ENCODE measurements at regions not wholly inside any gene's neighbourhood (a gene's known extent, or its start where the extent isn't known, plus 50 kb on each side); places are given as distances from the start of the nearest gene placed in this dataset.

DNA sequence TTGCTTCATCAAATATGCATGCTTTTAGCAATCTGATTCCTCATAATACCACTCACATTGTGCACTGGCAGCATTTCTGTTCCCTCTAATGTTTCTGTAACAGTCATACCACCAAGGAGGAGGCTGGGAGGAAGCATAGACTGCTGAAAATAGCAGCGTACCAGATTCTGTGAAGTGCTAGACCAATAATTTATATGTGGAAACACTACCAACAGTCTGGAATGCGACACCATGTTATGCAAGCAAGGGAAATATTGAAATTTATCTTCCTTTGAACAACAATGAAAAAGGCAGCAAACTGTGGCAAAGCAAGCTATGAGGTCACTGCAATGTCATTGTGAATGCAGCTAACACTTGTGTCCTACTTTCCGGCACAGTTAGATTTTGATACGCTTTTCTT, 1388.0 kb downstream of the EFNB2 start:
- DNase-seq, result no peak

DNA sequence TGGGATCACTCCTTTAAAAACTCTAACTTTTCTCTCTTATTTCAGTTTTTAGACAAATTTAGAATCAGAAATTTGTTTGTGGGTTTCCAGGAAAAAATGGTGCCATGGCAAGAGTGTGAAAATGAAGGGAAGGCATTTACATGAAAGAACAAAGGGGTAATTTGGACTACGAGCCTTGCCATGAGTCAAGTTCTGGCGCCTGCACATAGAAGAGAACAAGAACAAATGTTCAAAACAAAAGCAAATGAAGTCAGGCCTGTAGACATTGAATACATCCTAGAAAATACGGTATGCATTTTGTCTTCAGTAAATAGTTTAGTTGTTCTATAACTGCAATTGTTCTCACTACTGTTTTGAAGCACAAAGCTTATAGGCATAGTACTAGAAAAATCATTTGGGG, 1390.5 kb downstream of the EFNB2 start:
- DNase-seq, result no peak

DNA sequence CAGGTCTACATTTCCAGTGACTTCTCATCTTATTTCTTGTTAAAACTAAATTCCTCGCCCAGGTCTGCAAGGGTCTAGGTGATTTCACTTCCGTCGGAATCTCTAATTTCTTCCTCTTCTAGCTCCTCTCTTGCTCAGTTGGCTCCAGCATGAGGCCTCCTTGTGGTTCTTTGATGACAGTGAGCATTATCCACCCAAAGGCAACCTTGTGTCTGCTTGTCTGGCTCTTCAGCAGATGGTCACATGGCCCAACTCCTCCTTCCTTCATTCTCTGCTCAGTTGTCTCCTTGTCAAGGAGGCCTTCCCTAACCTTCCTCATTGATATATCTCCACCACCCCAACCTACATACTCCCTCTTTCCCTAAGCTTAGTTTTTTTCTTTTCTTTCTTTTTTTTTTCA, 1391.4 kb downstream of the EFNB2 start:
- DNase-seq, result no peak

DNA sequence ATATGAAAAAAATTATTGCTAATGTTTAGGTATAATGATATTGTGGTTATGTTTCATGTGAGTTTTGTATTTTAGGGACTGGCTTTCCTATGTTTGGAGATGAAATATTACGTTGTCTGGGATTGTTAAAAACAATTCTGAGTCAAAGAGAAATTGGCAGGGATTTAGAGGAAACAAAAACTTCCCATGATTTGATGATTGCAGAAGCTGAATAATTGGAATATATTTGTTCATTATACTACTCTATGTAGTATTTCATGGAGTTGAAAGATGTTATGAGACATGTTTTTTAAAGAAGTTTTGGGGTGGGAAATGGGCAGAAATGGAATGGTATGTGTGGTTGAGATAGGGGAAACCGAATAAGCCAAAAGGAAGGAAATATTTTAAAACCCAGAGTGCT, 1392.9 kb downstream of the EFNB2 start:
- DNase-seq, result no peak

DNA sequence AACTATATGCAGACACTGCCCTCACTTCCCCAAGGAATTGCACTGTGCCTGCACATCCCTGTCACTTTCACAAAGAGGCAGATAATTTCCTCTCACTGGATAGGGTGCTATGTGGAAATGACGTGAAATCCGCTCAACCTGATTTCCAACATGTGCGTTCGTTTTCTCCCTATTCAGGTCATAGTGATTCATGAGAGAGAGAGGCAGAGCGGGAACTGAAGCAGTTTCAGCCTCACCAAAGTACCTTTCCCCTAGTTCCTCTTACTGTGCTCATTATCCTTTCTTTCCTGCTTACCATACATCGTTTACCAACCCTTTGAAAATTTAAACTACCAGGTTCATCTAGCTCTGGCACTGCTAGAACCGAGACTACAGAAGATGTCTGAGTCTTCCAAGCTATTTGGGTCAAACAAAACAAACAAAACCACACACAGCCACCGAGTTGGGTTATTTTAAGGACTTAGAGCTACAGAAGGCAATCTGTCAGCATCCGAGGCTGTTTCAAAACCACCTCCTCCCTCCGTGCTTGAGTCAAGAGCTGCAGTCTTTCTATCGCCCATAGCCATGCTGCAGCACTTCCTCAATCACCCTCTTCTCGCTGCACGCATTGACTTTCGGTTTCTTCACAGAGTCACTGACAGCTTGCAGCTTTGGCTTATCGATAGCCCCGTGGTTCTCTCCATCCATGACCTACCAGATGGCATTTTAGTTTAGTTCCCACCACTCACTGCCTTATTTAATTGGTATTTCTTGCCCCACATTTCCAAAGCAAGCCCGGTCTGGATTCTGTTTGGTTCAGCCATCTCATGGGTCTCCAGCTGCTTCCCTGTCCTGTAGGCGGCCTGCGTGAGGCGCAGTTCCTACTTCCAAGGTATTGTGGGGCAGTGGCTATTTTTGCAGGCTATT, 1395.8 kb downstream of the EFNB2 start:
- DNase-seq, result peak; percentile 90

DNA sequence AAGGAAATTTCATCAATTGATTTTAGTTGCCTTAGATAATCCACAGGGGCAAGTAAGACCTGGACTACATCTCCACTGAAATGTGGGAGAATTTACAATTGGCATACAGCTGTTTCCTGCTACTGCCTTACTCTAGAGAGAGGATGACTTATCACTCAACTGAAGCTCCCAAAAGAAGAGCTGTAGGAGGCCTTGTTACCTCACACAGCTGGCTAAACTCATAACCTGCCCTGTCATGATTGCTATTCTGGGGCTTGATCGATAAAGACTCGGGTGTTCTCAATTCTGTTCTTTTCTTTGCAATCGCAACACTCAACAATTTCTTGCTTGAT, 1396.4 kb downstream of the EFNB2 start:
- DNase-seq, result no peak

DNA sequence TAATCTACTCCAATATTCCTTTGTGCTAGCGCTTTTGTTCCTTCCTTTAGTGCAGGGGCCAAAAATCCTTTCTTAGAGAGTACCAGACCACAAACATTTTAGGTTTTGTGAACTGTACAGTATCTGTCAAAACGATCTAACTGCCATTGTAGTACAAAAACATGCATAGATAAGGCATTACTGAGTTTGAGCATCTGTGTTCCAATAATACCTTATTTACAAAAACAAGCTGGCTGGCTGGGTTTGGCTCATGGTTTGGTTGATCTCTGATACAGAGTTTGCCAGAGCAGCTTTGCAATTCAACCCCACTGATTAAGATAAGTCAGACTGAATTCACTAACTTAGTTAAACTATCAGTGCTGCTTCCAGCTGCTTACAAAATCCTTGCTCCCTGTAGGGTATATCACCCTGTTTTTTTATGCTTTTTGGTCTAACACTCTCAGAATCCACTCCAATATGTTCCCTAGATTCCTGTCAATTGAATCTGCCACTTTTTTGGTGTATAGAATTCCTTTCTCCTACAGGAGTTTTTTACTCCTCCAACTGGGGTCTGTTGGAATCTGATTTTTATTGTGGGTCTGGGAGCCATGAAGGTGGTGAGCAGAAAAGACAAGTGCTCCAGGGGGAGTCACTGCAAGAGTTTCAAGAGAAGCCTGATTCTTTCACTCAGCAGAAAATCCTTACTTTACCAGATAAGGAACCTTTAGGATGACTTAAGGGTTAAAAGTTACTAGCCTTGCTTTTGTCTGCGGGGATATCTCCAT, 1399.4 kb downstream of the EFNB2 start:
- DNase-seq, result no peak

DNA sequence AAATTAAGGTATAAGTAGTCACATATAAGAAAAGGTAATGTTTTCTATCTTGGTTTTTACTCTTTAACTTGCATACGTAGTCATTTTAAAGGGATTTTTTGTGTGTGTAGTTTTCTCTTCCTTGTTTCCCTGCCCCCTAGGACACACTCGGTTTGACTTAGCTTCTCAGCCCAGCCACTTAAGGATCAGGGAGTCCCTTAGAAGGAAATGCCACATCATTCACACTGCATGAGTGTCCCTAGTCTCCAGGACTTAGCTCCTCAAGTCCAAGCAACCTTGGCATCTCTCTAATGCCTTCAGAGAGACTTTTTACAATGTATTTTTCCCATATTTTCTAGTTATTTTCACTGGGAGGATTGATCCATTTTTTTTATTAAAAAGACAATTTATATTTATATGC, 1407.7 kb downstream of the EFNB2 start:
- DNase-seq, result no peak

DNA sequence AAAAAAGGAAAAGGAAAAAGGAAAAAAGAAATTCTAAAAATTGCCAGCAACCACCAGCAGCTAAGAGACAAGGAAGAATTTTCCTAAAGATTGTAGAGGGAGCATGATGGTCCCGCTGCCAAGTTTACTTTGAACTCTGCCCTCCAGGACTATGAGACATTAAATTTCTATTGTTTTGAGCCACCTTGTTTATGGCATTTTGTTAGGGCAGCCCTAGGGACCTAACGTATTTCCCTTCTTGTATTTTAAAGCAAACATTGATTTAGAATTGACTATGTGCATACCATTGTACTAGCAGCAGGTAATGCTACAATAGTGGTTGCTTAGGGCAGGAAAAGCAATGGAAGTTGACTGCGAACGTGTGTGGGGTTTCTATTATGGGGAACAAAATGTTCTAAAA, 1414.2 kb downstream of the EFNB2 start:
- DNase-seq, result no peak

DNA sequence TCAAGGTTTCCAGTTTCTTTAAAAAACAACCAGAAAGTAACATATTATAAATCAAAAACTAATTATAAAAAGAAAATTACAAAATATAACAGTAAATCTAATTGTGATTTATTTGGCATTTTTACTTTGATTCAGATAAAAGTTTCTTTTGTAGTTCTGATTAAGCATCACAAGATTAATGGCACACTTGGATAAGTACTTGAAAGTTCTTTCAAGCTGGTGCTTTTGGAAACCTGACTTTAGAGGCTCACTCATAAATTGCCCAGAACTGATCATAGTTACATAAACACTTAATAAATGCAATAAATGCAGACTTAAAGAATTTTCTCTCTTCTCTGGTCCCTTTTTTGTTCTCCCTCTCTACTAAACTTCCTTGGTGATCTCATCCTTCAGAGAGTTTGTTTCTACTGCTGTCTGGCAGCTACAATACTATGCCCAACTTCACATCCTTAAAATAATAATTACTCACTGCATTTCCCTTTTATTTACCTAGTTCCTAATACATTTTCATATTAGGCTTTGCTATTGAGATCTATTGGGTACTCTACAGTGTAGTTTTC, 1417.0 kb downstream of the EFNB2 start:
- DNase-seq, result no peak

DNA sequence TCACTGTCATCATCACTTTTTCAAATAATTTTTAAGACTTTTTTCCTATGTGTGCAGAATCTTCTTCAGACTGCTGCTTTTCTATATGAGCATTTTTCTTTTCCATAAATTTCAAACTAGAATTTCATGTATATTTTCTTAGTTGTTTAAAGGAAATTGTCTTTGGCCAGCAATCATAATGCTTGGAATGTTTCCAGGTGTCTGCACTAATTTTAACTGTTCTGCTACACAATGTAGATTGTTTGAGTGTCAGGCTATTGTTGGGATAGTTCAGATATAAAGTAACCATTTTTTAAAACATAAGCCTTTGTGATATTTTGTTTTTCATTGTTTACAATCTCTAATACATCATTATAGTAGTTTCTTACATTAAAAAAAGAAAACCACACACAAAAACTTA, 1418.5 kb downstream of the EFNB2 start:
- no peak for DNase-seq

DNA sequence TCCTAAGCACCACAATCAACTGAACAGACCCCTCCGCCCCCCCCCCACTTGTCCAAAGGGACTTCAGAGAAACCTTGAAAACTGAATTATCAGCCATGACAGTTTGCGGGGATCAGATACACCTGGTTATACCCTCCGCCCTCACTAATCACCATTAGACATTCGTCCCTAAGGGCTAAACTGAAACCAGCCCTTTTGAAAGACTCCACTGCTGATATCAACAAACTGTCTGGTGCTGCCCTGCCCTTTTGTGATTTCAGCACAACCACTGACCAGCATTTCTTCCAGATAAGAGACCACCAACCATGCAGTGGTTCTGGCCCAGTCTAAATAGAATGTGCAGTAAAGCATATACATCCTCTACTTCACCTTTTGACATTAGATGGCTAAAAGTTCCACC, 1422.9 kb downstream of the EFNB2 start:
- DNase-seq, result no peak

DNA sequence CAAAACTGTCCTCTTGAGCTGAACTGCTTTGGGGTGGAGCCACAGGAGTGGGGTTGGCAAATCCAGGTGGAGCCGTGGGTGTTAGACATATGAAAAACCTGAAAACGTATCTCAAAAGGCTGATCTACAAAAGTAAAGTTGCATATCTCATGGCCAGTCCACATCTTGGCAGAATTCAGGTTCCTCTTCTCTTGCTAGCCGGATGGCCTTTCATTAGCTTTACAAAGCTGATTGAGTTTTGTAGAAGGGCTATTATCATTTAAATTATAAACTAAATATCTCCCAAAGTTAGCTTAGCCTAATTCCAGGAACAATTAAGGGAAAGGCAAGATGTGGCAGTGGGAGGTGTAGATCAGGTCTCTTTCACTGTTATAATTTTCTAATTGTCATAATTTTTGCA, 1427.7 kb downstream of the EFNB2 start:
- no peak for DNase-seq

DNA sequence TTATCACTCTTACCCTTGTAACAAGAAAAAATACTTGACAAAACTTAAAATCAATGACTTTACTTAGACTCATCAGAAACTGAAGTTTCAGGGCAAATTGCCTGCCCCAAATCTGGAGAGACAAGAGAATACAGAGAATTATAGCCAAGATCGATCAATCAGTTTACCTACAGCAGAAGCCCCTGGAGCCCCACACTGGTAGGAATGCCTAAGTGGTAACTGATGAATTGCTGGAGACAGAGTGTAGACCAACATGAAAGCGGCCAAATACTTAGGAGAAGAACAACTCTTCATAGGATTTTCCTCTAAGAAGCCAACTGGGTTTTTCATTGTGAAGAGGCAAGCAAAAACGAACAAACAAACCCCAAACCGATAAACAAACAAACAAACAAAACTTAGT, 1430.0 kb downstream of the EFNB2 start:
- no peak for DNase-seq

DNA sequence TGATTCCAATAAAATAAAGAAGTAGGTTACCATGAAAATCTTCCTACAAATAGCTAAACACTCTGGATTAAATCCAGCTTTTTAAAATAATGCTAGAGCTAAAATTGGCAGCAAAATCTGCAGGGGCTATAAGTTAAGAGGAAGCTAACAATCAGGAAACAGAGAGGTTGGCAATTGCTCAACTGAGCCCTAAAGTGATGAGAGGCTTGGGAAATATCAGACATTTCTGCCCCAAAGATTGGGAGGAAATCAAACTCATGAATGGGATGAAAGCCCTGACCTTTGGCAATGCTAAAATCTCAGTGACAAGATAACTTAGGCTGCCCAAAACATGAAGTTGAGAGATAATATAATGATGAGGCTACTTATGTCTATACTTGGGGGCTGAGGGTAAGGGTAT, 1437.9 kb downstream of the EFNB2 start:
- DNase-seq, result no peak

DNA sequence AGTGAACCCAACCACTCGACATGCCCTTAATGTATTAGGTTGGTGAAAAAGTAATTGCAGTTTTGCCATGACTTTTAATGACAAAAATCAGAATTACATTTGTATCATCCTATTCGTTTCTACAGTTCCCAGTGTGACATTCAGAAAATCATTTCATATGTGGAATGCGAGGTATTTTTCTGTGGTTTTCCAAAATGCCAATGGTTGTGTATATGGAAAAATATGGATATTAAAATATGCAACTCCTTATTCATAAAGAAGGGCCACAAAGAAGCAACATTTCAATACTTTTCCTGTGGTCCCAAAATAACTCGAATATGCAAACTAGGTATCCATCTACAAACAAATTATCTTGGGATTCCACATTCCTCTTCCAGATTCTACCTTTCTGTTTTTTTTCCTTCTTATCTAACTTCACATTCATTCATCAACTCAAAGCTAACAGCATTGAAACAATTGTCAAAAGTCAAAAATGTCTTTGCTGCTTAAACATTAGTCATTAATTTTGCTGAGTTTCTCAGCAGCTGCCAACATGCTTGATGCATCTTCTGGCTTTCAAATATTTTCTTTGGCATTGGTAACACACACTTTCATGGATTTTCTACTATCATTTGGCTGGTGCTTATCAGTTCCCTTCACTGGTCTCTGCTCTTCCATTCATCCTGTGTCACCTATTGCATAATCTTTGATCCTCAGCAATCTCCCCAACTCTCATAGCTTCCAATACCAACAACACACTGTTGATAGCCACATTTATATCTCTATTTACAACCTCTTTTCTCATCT, 1445.4 kb downstream of the EFNB2 start:
- no peak for DNase-seq

DNA sequence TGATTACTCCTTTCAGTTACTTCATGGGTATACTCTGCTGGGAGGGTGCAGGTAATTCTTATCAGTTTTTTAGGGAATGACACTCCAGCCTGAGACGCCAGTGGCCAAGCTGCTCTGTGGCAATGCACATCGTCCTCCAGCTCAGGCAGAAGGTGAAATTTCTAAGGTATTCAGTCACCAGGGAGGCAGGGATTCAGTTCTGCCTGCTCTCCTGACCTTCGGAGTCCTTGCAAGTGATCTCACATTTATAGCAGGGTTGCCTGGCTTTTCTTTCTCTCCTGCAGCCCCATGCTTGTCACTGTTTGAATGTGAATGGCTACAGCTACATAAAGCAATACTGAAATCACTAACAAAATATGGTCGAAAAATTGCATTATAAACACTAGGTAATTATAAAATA, 1447.5 kb downstream of the EFNB2 start:
- no peak for DNase-seq

DNA sequence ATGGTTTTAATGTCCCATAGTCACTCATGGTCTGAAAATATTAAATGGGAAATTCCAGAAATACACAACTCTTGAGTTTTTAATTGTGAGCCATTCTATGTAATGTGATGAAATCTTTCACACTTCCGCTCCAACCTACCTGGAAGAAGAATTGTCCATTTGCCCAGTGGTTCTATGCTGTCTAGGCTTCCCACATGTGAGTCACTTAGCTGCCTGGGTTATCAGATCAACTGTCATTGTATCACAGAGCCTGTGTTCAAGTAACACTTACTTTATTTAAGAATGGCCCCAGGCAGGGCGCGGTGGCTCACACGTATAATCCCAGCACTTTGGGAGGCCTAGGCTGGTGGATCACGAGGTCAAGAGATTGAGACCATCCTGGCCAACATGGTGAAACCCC, 1450.5 kb downstream of the EFNB2 start:
- no peak for DNase-seq

DNA sequence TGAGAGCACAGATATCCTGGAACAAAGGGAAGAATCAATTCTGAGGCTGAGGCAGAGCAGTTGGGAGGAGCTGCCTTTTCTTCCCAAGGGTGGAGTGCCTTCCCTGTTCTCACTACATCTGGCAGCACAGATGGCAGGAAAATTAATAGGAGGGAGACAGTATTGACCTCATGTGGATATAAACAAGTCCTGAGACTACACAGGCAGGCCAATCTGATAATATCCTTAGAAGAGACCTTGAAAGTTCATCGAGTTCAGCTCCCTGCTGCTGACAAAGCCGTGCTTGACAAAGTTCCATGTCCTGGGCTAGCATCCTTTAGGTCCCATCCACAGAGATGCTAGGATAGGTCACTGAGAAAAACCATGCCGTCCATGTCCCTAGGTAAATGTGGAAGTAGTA, 1451.5 kb downstream of the EFNB2 start:
- DNase-seq, result no peak

DNA sequence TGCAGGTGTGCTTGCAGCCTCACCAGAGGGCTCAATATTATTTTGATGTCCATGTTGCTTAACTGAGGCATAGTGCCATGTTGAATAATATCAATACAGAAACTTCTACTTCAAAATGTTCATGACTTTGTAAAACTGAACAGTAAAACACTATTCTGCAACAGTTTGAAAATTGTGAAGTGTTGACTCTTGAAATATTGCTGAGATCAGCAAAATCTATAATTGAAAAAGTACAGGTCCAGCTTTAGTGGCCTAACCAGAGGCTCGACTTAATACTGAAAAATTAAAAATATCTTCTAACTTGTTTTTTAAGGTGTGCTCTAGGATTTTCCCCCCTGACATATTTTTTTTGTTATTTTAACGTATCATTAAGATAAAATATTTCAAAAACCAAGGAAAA, 1460.7 kb downstream of the EFNB2 start:
- no peak for DNase-seq

DNA sequence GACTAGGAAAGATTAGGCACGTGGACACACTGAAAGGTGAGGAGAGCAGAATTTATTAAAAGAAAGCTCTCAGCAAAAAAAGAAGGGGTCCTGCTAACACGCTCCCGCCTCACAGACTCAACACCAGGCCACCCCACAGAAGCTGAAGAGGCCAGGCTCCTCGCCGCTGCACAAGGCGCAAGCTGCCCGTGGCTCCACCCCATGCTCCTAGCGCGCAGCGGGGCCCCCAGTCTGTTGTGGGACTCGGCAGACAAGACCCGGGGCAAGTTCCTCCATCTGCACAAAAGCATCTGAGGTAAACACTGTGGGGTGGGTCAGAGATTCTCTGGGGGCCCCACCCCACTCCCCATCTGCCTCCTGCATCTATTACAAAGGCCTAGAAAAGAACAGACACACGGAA, 1462.4 kb downstream of the EFNB2 start:
- DNase-seq, result no peak

DNA sequence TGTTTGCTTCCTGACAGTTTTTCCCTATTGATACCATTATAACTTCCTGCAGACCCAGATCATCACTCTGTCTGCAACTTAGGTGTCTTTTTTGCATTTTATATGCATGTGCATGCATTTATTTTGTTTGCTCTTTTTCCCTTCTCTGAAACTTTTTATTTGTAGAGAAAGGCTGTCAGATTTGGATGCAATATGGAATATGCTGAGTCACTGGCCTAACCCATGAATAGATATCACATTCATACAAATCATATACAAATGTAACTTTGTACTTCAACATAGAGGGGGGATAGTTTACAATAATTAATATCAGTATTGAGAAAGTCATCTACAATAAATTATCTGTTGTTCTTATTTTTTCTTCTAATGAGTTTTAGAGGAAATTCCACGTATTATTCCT, 1465.0 kb downstream of the EFNB2 start:
- DNase-seq, result no peak

DNA sequence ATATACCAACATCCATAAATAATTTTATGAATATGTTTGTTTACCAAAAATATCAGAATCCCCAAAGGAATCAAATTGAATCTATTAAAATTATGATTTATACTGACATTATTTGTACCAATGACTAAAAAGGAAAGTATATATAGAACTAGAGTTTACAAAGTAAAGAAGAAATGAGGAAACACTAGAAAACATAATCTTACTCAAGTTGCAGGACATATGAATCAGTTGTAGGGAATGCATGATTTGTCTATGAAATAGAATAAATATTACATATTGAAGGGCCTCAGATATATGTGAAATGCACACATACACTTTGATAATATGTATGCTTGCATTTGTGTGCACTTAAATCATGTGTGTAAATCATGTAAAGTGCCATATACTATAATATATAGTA, 1466.4 kb downstream of the EFNB2 start:
- DNase-seq, result no peak

DNA sequence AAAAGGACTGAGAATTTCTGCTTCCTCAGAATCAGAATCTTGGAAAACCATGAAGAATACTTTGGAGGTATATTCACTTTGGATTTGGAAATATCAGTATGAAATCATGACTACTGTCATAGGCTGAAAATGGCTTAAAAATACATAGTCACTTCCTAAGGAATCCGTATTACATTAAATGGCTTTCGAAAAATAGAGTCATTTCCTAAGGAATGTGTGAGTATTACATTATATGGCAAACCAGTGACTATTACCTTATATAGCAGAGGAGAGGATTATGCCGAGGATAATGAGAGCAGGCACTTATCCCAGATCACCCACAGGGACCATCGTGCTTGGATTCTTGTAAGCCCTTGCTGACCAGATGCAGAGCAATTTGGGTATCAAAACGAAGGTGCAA, 1471.8 kb downstream of the EFNB2 start:
- no peak for DNase-seq
